IMR-90 (cell line): ENCODE measurements at regions not wholly inside any gene's neighbourhood (a gene's known extent, or its start where the extent isn't known, plus 50 kb on each side); places are given as distances from the start of the nearest gene placed in this dataset.

Experiments
- BHLHE40 ChIP-seq: fragments of 150-350 bp; IDR thresholded peaks from 2 replicates; pipeline ENCODE4 v1.6.1; 2016; ENCODE audit warnings: mild to moderate bottlenecking, low read depth, low read length
- CEBPB ChIP-seq: IDR thresholded peaks from 2 replicates; pipeline ENCODE4 v1.6.1; 2012; ENCODE audit warnings: low read depth, low read length, improper control_type of control experiment
- CHD1 ChIP-seq: IDR thresholded peaks from 2 replicates; pipeline ENCODE4 v1.6.1; 2012; ENCODE audit warnings: low read depth, low read length, improper control_type of control experiment
- FOS ChIP-seq: fragments of 150-350 bp; IDR thresholded peaks from 2 replicates; pipeline ENCODE4 v1.6.1; 2016; ENCODE audit warnings: low read depth, low read length
- MAFK ChIP-seq: IDR thresholded peaks from 2 replicates; pipeline ENCODE4 v1.6.1; 2012; ENCODE audit warnings: low read depth, low read length, improper control_type of control experiment
- MAZ ChIP-seq: IDR thresholded peaks from 2 replicates; pipeline ENCODE4 v1.6.1; 2012; ENCODE audit warnings: low read depth, mild to moderate bottlenecking, low read length, improper control_type of control experiment, moderate library complexity, borderline replicate concordance
- MXI1 ChIP-seq: IDR thresholded peaks from 2 replicates; pipeline ENCODE4 v1.6.1; 2012; ENCODE audit warnings: low read depth, mild to moderate bottlenecking, low read length, moderate library complexity, borderline replicate concordance
- POLR2A ChIP-seq: IDR thresholded peaks from 2 replicates; pipeline ENCODE4 v1.6.1; 2012; ENCODE audit warnings: mild to moderate bottlenecking, low read depth, low read length
- RAD21 ChIP-seq: IDR thresholded peaks from 2 replicates; pipeline ENCODE4 v1.6.1; 2012; ENCODE audit warnings: low read length, improper control_type of control experiment
- RCOR1 ChIP-seq: IDR thresholded peaks from 2 replicates; pipeline ENCODE4 v1.6.1; 2012; ENCODE audit warnings: mild to moderate bottlenecking, low read length, improper control_type of control experiment; ENCODE audit not compliant: insufficient replicate concordance
- RFX5 ChIP-seq: IDR thresholded peaks from 2 replicates; pipeline ENCODE4 v1.8.0; 2012; ENCODE audit warnings: low read depth, mild to moderate bottlenecking, low read length, moderate library complexity
- SMC3 ChIP-seq: fragments of 150-350 bp; IDR thresholded peaks from 2 replicates; pipeline ENCODE4 v1.6.1; 2016; ENCODE audit warnings: low read depth, mild to moderate bottlenecking, antibody characterized with exemption, low read length, moderate library complexity
- TF ChIP-seq, protein P1 (sequence below): conservative IDR thresholded peaks from 2 replicates; pipeline ENCODE4 v1.5.1; 2012; ENCODE audit warnings: mild to moderate bottlenecking, low read depth, low read length, improper control_type of control experiment
- TF ChIP-seq, protein P2 (sequence below): fragments of 150-350 bp; IDR thresholded peaks from 2 replicates; pipeline ENCODE4 v1.6.1; 2016; ENCODE audit warnings: low read depth, mild to moderate bottlenecking, low read length, moderate library complexity, borderline replicate concordance

DNA sequence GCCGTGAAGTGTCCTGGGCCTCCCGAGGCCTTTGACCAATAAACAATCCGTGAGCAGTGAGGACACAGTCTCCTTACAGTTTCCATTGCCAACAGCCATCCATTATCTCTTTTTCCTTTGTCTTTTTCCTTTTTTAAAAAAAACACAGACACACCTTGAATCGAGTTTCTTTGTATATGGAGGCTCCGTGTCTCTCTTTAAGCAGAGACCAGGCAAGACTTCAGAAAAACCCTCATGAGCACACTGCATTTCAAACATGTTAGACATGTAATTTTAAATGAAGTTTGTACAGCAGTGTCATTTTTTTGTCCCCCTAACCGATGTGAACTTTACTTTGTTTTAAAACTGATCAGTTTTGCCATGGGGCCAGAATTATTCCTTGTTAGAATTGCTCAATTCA is 111.1 kb downstream of the SPTSSA start:
- TF ChIP-seq BHLHE40 (no peak), MXI1 (no peak), POLR2A (no peak), SMC3 (no peak), FOS (no peak), CEBPB (no peak), RAD21 (no peak), RFX5 (no peak), RCOR1 (no peak), CHD1 (no peak), MAZ (no peak), MAFK (no peak)
- TF ChIP-seq, protein P1, sequence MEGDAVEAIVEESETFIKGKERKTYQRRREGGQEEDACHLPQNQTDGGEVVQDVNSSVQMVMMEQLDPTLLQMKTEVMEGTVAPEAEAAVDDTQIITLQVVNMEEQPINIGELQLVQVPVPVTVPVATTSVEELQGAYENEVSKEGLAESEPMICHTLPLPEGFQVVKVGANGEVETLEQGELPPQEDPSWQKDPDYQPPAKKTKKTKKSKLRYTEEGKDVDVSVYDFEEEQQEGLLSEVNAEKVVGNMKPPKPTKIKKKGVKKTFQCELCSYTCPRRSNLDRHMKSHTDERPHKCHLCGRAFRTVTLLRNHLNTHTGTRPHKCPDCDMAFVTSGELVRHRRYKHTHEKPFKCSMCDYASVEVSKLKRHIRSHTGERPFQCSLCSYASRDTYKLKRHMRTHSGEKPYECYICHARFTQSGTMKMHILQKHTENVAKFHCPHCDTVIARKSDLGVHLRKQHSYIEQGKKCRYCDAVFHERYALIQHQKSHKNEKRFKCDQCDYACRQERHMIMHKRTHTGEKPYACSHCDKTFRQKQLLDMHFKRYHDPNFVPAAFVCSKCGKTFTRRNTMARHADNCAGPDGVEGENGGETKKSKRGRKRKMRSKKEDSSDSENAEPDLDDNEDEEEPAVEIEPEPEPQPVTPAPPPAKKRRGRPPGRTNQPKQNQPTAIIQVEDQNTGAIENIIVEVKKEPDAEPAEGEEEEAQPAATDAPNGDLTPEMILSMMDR, result no peak
- TF ChIP-seq, protein P2, sequence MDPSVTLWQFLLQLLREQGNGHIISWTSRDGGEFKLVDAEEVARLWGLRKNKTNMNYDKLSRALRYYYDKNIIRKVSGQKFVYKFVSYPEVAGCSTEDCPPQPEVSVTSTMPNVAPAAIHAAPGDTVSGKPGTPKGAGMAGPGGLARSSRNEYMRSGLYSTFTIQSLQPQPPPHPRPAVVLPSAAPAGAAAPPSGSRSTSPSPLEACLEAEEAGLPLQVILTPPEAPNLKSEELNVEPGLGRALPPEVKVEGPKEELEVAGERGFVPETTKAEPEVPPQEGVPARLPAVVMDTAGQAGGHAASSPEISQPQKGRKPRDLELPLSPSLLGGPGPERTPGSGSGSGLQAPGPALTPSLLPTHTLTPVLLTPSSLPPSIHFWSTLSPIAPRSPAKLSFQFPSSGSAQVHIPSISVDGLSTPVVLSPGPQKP, result no peak
